Neural crest cell (in vitro differentiated cells): ENCODE measurements at regions not wholly inside any gene's neighbourhood (a gene's known extent, or its start where the extent isn't known, plus 50 kb on each side); places are given as distances from the start of the nearest gene placed in this dataset.

Experiments
- DNase-seq: peaks from one replicate; pipeline ENCODE4 v3.0.0; 2021; ENCODE audit warnings: low read depth, mixed read lengths, low spot score
- H3K27ac Mint-ChIP-seq: one replicate; pipeline ENCODE4 v1.8.0; 2021; ENCODE audit warnings: mild to moderate bottlenecking, mixed read lengths; ENCODE audit not compliant: unreplicated experiment
- H3K27me3 Mint-ChIP-seq: 2 replicates; pipeline ENCODE4 v1.8.0; 2021; ENCODE audit warnings: low read depth, mild to moderate bottlenecking, mixed read lengths
- H3K36me3 Mint-ChIP-seq: 2 replicates; pipeline ENCODE4 v1.8.0; 2021; ENCODE audit warnings: low read depth, mild to moderate bottlenecking, mixed read lengths
- H3K4me1 Mint-ChIP-seq: 2 replicates; pipeline ENCODE4 v1.8.0; 2021; ENCODE audit warnings: mixed read lengths
- H3K4me3 Mint-ChIP-seq: one replicate; pipeline ENCODE4 v1.8.0; 2021; ENCODE audit warnings: mild to moderate bottlenecking, mixed read lengths
- H3K9me3 Mint-ChIP-seq: 2 replicates; pipeline ENCODE4 v1.8.0; 2021; ENCODE audit warnings: mixed read lengths
- CTCF ChIP-seq: fragments of 200-600 bp; sonication (generic); conservative IDR thresholded peaks from 2 replicates; pipeline ENCODE4 v1.5.0; 2021; ENCODE audit warnings: antibody characterized with exemption, mild to moderate bottlenecking

DNA sequence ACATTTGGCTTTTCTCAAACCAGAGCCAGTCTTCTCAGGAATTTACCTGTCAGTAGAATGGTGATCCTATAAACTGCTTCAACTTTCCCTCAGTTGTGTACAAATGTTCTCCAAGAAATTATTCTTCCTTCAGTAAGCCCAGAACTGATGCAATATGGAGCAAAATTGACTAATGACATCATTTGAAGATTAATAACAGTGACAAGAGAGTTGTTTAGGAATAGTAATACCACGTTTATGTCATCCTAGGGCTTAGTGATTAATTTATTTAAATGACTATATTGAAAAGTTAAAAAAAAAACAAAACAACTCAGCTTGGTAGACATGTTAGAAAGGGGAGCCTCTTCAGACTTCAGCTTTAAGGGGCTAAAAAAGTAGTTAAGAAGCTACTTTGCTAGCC lies 933.2 kb downstream of the GATA3 start:
- Mint-ChIP-seq H3K4me1 (no peaks in the 10 kb centered on the region), H3K27me3 (peaks cover 22% of the 10 kb centered on the region), H3K9me3 (no peaks in the 10 kb centered on the region), H3K4me3 (no peak overlapping the region), H3K36me3 (no peaks in the 10 kb centered on the region), H3K27ac (no peak overlapping the region)
- no peak for DNase-seq
- no peak for TF ChIP-seq CTCF

DNA sequence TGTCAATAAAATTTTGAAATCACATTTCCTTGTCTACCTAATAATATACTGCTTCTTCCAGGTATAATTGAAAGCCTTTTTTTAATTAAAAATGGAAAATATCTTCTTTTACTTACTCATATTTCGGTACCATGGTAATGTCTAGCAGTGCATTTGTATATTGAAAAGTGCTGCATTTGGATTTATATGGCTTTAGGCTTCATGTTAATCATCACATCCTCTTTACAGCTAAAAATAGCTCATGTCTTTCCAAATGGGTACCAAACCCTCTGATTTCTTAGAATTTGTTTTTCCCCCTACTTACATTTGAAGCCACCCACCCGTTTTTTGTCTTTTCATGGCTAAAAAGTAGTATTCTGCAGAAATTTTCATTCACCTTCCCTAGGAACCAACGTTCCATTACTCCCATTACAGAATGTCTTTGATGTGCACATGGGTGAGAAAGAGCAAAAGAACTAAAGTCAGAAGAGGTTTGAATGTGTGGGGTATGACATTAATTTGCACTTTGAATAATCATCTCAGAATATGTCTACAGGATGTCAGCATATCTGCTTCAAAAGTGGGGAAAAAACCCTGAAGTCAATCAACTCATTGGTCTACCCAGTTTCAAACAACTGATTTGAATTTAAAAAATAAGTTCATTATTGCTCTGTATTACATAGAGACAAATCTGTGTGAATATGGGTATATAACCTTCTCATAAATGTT lies 935.9 kb downstream of the GATA3 start:
- peaks cover 36% of the 10 kb centered on the region for H3K27me3 Mint-ChIP-seq
- no peak overlapping the region for H3K4me3 Mint-ChIP-seq
- no peak for DNase-seq
- H3K9me3 Mint-ChIP-seq, result no peaks in the 10 kb centered on the region
- H3K4me1 Mint-ChIP-seq, result no peaks in the 10 kb centered on the region
- H3K36me3 Mint-ChIP-seq, result no peaks in the 10 kb centered on the region
- H3K27ac Mint-ChIP-seq, result no peak overlapping the region
- no peak for TF ChIP-seq CTCF

GRCh38 chr10:8992009-8992408 lies 937.5 kb downstream of the GATA3 start:
- Mint-ChIP-seq H3K4me1 (no peaks in the 10 kb centered on the region), H3K27ac (no peak overlapping the region), H3K27me3 (peaks cover 34% of the 10 kb centered on the region), H3K36me3 (no peaks in the 10 kb centered on the region), H3K9me3 (no peaks in the 10 kb centered on the region), H3K4me3 (no peak overlapping the region)
- TF ChIP-seq CTCF, result no peak
- no peak for DNase-seq

DNA sequence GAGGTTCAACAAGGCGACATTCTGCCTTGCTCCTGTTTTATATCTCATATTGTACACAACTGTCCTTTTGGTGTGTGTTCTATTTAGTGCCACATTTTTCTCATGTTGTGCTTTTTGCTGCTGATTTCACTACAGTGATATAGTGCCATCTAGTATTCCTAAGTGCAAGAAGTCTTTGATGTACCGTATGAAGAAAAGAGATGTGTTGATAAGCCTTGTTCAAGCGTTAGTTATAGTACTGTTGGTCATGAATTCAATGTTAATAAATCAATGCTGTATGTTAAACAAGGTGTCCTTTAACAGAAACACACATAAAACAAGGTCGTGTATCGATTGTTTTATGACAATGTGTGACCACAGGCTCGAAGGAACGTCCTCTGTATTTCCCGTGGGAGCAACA lies 939.4 kb downstream of the GATA3 start:
- TF ChIP-seq CTCF, result no peak
- Mint-ChIP-seq H3K27ac (no peak overlapping the region), H3K36me3 (no peaks in the 10 kb centered on the region), H3K27me3 (peaks cover 37% of the 10 kb centered on the region), H3K4me3 (no peak overlapping the region), H3K4me1 (no peaks in the 10 kb centered on the region), H3K9me3 (no peaks in the 10 kb centered on the region)
- DNase-seq, result no peak

DNA sequence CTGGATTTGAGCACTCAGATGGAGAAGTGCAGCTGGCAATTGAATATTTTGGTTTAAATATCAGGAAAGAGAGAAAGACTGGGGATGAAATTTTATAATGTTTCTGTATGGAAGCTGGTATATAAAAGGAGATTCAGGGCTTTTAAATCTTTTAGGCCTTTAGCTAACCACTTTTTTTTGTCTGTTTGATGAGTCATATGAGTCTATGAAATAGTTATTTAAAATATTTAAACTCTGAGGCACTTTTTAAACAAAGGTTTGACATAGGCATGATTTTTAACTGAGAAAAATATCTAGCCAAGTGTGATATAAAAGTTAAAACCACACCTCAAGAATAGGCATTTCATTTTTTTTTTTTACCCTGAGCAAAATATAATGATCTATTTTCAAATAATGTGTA lies 944.3 kb downstream of the GATA3 start:
- no peak for TF ChIP-seq CTCF
- DNase-seq, result no peak
- Mint-ChIP-seq H3K9me3 (no peaks in the 10 kb centered on the region), H3K27ac (no peak overlapping the region), H3K27me3 (peaks cover 12% of the 10 kb centered on the region), H3K36me3 (no peaks in the 10 kb centered on the region), H3K4me1 (no peaks in the 10 kb centered on the region), H3K4me3 (no peak overlapping the region)
